ENCODE measurements at regions not wholly inside any gene's neighbourhood (a gene's known extent, or its start where the extent isn't known, plus 50 kb on each side); places are given as distances from the start of the nearest gene placed in this dataset.

DNA sequence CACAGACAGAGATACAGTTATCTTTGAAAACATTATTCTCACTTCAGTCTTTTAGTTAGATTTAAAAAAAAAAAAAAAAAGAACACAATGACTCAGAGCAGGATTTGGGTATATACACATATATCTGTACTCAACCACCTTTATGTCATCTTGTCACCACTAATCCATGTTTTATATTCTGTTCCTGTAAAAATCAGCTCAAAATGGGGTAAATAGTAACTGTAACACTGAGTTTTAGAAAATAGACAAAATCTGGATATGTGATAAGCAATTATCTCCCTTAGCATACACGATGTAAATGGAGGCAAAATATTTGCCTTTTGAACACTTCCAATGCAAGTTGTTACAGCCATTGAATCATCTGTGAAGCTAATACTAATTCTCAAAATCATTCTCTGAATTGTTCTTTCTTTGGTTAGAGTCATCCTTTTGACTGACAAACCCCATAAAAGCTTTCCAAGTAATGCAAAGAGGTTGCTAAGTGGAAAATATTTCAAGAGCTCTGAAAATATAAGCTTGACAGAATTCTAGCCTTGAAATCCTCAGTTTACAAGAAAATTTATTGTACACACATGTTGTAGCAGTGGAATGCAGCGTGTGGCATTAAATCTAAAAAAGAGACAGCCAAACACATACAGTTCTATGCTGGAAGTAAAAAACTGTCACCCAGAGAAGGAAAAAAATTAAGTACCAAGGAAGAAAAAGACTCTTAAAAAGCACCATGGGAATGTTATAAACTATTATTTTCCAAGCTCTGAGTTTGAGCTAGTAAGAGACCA is 502.2 kb upstream of the PHF14 start:
- TF ChIP-seq, protein P1, sequence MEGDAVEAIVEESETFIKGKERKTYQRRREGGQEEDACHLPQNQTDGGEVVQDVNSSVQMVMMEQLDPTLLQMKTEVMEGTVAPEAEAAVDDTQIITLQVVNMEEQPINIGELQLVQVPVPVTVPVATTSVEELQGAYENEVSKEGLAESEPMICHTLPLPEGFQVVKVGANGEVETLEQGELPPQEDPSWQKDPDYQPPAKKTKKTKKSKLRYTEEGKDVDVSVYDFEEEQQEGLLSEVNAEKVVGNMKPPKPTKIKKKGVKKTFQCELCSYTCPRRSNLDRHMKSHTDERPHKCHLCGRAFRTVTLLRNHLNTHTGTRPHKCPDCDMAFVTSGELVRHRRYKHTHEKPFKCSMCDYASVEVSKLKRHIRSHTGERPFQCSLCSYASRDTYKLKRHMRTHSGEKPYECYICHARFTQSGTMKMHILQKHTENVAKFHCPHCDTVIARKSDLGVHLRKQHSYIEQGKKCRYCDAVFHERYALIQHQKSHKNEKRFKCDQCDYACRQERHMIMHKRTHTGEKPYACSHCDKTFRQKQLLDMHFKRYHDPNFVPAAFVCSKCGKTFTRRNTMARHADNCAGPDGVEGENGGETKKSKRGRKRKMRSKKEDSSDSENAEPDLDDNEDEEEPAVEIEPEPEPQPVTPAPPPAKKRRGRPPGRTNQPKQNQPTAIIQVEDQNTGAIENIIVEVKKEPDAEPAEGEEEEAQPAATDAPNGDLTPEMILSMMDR (IDR thresholded peaks at IDR 0.05; ENCODE audit: insufficient read depth, low read length, poor library complexity, severe bottlenecking): no peak
- TF ChIP-seq EZH2phosphoT487 (conservative IDR thresholded peaks at IDR 0.05; ENCODE audit: low read length): no peak
